GM21515 (cell line): ENCODE measurements at regions not wholly inside any gene's neighbourhood (a gene's known extent, or its start where the extent isn't known, plus 50 kb on each side); places are given as distances from the start of the nearest gene placed in this dataset.

Experiments used
- ATAC-seq: cut with Tn5 transposase; IDR thresholded peaks from one replicate; pipeline ENCODE4 v1.9.1; 2021; ENCODE audit not compliant: unreplicated experiment

DNA sequence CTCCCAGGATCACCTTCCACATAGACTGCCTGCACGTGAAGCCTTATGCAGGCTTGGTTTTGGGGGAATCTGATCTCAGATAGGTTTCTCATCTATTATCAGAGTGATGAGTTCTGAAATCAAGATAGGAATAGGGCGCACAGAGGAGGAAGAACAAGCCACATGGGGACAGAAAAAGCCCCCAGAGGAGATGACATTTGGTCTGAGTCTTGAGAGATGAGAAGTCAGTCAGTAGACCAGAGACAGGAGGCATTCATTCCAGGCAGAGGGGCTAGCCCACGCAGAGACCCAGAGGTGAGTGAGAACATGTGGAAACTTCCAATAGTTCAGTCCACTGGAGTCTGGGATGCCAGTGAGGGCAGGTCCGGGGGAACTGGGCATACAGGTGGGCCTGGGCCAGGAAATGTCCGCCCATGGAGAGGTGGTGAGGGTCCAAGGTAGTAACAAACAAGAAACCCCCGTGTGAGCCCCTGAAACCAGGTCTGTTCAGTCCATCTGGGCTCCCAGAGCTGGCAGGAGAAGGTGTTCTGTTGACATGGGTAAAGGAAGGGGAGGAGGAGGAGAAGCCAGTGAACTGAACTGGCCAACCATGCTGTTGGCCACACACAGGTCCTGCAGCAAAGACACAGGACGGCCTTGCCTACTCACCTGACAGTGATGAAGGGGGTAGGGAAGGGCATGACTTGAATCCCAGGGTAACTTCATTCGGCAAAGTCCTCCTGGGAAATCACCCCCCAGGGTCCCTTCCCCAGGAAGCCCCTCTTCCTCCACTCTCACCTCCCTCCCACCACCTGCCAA, 69.3 kb upstream of the SMNDC1 start:
- ATAC-seq = no peak

DNA sequence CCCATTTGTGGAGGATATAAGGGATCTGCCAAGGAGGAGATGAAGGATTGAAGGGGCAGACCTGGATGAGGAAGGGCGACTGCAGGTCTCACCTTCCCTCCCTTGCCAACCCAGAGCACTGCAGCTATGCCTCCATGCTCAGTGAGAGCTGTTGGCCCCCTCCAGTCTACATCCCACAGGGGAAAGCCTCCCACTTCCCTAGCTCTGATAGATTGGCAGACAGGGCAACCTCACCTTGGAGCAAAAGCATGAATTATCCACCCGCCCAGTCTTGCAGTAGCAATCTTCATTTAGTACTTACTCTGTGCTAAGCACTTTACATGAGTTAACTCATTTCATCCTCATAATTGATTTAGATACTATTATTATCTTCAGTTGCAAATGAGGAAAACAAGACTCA, 70.4 kb upstream of the SMNDC1 start:
- ATAC-seq = no peak

- ATAC-seq = no peak
Measured at GRCh38 chr10:110376021-110376766, 71.5 kb upstream of the SMNDC1 start.

DNA sequence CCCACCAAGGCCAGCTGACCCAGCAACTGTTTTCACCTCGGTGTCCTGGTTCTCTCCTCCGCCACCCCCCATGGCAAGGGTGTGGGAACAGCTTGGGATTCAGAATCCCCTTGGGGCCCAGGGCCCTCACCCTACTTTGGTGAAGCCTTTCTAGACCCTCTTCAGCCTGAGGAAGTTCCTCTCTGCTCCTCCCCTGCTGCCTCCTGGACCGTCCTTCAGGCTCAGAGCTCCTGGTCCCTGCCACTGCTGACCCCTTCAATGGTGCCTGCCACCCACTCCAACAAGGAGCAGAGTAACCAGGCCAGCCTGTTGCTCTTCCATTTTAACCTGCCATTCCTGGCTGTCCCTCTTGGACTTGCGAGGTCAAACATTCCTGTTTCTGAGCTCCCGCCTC, 72.0 kb upstream of the SMNDC1 start:
- no peak for ATAC-seq

- ATAC-seq = no peak
Measured at GRCh38 chr10:110378006-110378405, 73.3 kb upstream of the SMNDC1 start.

DNA sequence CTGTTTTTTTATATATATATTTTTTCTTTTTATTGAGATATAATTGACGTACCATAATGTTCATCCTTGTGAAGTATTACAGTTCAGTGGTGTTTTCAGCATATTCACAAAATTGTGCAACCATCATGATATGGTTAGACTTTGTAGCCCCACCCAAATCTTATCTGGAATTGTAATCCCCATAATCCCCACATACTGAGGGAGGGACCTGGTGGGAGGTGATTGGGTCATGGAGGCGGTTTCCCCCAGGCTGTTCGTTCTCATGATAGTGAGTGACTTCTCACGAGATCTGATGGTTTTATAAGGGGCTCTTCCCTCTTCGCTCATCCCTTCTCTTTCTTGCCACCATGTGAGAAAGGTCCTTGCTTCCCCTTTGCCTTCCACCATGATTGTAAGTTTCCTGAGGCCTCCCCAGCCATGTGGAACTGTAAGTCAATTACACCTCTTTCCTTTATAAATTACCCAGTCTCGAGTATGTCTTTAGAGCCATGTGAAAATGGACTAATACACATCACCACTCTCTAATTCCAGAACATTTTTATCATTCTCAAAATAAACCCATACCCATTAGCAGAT, 73.9 kb upstream of the SMNDC1 start:
- no peak for ATAC-seq

GRCh38 chr10:110379831-110380230, 75.1 kb upstream of the SMNDC1 start:
- ATAC-seq = no peak

- ATAC-seq = no peak
Measured at GRCh38 chr10:110380293-110380692, 75.6 kb upstream of the SMNDC1 start.

DNA sequence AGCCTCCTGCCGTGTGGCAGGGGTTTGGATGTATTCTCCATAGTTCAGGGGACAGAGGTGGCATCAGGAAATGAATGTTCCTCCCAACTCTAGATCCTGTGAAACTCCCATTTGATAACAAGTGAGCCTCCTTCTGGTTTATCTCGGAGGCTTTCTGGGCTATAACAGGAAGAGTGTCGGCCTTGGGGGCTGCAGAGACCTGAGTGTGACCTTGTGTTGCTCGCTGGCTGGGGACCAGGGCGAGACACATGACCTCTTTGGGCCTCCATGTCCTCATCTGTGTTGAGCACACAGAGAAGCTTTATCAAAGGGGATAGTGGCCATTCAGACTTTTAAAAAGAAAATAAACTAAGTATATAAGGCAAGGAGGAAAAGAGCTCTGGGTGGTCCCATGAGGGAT, 78.0 kb upstream of the SMNDC1 start:
- ATAC-seq = no peak

DNA sequence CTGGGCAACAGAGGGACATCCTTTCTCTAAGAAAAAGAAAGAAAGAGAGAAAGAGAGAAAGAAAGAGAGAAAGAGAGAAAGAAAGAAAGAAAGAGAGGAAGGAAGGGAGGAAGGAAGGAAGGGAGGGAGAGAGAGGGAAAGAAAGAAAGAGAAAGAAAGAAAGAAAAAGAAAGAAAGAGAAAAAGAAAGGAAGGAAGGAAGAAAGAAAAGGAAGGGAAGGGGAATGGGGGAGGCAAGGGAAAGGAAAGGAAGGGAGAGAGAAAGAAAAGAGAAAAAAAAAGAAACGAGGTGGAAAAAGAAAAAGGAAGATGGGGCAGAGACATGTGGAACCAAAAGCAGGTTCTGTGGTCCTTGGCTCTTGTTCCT, 82.9 kb upstream of the SMNDC1 start:
- no peak for ATAC-seq

GRCh38 chr10:110387983-110388686, 83.4 kb upstream of the SMNDC1 start:
- ATAC-seq = peak; percentile 80

DNA sequence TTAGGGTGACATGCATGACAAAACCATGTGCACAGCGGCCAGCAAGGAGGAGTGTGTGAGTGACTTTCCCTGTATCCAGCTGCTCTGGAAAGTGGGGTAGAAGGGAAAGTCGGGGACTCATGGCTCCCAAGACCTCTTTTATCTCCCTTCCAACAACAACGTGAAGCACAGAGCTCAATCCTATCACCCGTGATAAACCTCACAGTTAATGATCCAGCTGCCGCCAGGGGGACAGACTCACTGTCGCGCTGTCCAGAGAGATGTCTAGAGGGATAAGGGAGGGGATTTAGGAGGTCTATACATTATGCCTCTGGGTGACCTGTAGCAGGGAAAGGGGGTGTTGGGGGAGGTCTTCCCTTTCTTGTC, 84.0 kb upstream of the SMNDC1 start:
- no peak for ATAC-seq

GRCh38 chr10:110389255-110389654, 84.5 kb upstream of the SMNDC1 start:
- ATAC-seq = no peak

DNA sequence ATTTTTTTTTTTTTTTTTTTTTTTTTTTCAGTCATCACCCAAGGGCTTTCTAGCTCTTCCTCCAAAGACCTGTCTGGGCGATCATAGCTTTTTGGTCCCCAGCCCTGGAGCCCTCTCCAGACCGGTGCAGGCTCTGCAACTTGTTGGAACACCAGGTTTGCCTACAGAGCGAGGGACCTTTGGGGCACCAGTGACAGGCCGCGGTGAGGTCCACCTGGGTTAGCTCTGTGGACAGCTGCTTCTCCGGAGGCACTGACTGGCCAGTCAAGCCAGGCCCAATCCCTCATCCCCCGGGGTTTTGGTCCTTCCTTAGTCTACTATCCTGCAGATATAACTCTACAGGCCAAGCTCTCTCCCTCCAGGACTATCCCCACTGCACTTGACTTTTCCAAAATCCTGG, 86.8 kb upstream of the SMNDC1 start:
- no peak for ATAC-seq

DNA sequence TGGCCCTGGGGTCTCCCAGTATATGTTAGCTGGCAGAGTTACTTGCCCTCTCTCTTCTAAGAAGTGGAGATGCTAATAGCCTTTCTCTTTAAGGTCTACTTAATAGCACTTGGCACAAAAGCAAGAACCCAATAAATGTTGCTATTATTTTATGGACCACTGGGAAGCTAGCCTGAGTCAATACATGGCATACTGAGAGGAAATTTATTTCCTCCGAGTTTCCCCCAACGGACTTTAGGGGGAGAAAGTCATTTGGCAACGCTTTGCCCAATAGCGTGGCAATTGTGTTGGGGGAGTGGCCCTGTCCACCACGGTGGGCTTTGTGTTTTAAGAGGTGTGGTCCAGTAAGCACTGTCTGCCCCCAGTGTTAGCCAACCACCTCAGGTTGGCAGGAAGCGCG, 87.4 kb upstream of the SMNDC1 start:
- no peak for ATAC-seq

DNA sequence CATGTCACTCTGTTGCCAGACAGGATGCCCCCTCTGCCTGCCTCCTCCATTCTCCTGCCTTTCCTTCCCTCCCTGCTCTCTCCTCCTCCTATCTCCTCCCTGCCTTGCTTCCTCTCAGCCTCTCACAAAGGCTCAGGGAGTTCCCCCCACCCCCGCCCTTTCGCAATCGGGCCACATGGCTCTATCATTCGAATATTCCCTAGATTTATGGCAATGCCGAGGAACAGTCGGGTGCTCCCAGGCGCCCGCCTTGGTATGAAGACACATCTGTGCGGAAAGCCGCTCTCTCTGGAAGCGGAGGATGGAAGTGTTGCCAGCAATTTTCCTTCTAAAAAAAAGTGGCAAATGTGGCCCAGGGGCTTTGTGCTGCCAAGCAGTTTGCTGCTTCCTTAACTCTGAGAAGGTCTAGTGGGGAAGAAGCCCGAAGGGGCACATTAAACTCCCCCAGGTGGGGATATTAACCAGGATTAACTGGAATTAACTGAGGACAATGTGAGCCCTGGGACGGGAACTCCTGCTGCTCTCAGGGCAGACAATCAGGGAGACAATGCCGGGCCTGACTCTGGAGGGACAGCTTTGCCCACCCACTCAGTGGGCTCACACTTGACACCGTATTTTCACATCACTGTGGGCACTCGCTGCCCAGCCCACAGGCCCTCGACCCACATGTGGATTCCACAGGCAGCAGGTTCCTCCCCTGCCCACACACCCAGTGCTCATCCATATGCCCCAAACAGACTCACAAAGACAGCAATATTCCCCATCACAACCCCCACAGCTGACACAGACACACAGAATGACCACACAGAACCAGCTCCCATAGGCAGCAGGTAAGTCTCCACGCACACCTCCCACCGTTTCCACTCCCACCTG, 88.4 kb upstream of the SMNDC1 start:
- ATAC-seq = no peak

GRCh38 chr10:110393866-110394265, 89.1 kb upstream of the SMNDC1 start:
- no peak for ATAC-seq

GRCh38 chr10:110394296-110394695, 89.6 kb upstream of the SMNDC1 start:
- no peak for ATAC-seq

DNA sequence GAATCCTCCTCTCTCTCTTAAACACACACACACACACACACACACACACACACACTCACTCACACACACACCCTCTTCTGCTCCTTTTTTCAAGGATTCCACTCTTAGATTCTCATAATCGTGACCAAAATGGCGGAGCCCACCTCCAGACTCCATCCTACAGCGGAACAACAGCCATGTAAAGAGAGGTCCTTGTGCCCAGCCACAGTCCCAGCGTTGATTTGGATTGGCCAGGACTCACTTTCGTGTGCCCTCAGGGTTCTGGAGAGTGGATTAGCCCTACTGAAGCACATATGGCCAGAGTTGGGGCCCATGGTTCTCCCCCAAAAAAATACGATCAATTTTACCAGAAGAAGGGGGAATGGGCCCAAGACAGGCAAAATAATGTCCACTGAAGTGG, 90.2 kb upstream of the SMNDC1 start:
- no peak for ATAC-seq

DNA sequence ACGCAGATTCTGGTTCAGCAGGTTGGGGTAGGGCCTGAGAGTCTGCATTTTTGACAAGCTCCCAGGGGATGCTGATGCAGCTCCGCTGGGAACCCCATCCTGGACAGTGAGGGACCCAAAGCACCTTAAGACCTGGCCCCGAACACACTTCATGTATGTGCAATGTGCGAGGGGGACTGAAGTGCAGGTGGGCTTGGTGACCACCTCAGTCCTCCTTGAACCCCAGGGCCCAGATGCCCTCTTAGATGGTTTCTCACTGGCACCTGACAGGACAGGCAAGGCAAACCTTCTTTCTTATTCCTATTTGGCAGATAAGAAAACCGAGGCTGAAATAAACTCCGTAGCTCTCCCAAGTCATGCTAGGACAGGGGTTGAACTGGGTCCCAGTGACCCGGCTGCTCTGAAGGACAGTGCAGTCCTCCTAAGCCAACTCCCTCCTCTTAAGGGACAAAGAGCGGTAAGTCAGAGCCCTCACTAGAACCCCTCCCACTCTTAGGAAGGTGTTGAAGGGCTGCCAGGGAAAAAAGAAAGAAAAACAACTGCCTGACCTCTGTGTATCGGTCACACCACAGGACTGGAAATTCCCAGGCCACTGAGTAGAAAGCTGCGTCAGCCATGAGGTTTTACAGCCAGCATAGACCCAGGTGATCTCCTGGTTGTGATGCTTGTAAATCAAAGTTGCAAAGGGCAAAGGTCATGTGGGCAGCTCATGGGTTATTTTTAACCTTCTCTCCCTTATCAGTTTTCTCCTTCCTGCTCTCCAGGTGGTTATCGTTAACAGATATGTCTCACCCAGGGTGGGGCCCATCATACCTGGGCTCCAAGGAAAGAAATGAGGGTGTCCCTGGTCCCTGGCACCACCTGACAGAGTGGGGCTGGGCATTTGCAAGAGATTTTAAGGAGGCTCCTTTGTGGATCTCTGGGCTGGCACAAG, 90.9 kb upstream of the SMNDC1 start:
- ATAC-seq = peak; percentile 73
